Activated B cell treated with CpG ODN at 0.5 μM for 24 hours (primary cell): ENCODE measurements at regions not wholly inside any gene's neighbourhood (a gene's known extent, or its start where the extent isn't known, plus 50 kb on each side); places are given as distances from the start of the nearest gene placed in this dataset.

ENCODE experiments used
- ATAC-seq: fragments of 200-7000 bp; cut with Tn5 transposase; one replicate; pipeline ENCODE4 v1.10.0; 2021; ENCODE audit warnings: low read depth, mild to moderate bottlenecking, moderate library complexity
- CTCF ChIA-PET: fragments of 350-600 bp; sonication (Branson Sonifier 250); formaldehyde crosslinking; loops from one replicate; lab custom pipeline; 2021; ENCODE audit warnings: antibody characterized with exemption; lab: Charles Lee
- POLR2A ChIA-PET: fragments of 350-600 bp; sonication (Branson Sonifier 250); formaldehyde crosslinking; loops from one replicate; lab custom pipeline; 2021; ENCODE audit warnings: antibody characterized with exemption; lab: Charles Lee
- DNase-seq: peaks from one replicate; pipeline ENCODE4 v3.0.0; 2022
- H3K27ac Mint-ChIP-seq: one replicate; pipeline ENCODE4 v1.8.0; 2020; ENCODE audit warnings: mixed read lengths
- H3K27me3 Mint-ChIP-seq: one replicate; pipeline ENCODE4 v1.8.0; 2021; ENCODE audit warnings: mixed read lengths
- H3K36me3 Mint-ChIP-seq: one replicate; pipeline ENCODE4 v1.8.0; 2021; ENCODE audit warnings: low read depth, mixed read lengths
- H3K4me1 Mint-ChIP-seq: one replicate; pipeline ENCODE4 v1.8.0; 2021; ENCODE audit warnings: mixed read lengths
- H3K4me3 Mint-ChIP-seq: one replicate; pipeline ENCODE4 v1.8.0; 2020; ENCODE audit warnings: mild to moderate bottlenecking, mixed read lengths
- H3K9me3 Mint-ChIP-seq: one replicate; pipeline ENCODE4 v1.8.0; 2020; ENCODE audit warnings: mixed read lengths
- CTCF ChIP-seq: fragments of 200-600 bp; IDR thresholded peaks from one replicate; pipeline ENCODE4 v1.8.0; 2022; ENCODE audit warnings: antibody characterized with exemption, mild to moderate bottlenecking
- intact Hi-C: fragments of 100-400 bp; cut with micrococcal nuclease; formaldehyde crosslinking; loops from one replicate; pipeline ENCODE4 v1.15.1; 2024

DNA sequence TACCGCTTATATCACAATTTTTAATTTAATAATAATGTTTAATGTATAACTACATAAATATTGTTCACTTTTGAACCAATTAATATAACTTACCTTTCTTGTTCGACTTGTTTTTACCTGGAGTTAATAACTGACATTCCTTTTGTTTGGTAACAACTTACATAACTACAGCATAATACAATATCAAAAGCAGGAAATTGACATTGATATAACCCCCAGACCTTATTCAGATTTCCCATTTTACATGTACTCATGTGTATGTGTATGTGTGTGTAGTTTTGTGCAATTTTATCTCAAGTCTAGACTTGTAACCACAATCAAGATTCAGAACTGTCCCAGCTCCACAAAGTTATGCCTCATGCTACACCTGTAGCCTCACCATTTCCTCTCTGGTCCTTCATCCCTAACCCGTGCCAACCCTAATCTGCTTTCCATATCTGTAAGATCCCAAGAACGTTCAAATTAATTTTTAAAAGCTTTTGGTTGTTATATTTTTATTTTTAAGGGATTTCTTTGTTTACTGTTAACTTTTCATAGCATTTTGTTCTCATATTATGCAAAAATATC, 190.6 kb downstream of the MANEA start:
- CTCF ChIA-PET, result no interaction called here
- H3K36me3 Mint-ChIP-seq, result no peaks in the 10 kb centered on the region
- no peaks in the 10 kb centered on the region for H3K9me3 Mint-ChIP-seq
- no peak overlapping the region for H3K4me3 Mint-ChIP-seq
- intact Hi-C loops, result no loop called here
- TF ChIP-seq CTCF, result no peak
- H3K4me1 Mint-ChIP-seq, result no peaks in the 10 kb centered on the region
- DNase-seq (no peak), ATAC-seq (no peak)
- H3K27ac Mint-ChIP-seq, result no peak overlapping the region
- no peaks in the 10 kb centered on the region for H3K27me3 Mint-ChIP-seq
- POLR2A ChIA-PET, result no interaction called here

- ATAC-seq (no peak), DNase-seq (no peak)
- intact Hi-C loops, result no loop called here
- Mint-ChIP-seq H3K4me3 (no peak overlapping the region), H3K9me3 (no peaks in the 10 kb centered on the region), H3K27me3 (no peaks in the 10 kb centered on the region), H3K36me3 (no peaks in the 10 kb centered on the region), H3K27ac (no peak overlapping the region), H3K4me1 (no peaks in the 10 kb centered on the region)
- CTCF ChIA-PET, result no interaction called here
- POLR2A ChIA-PET, result no interaction called here
- TF ChIP-seq CTCF, result no peak
These were observed 191.2 kb downstream of the MANEA start for GRCh38 chr6:95768539-95768938.

DNA sequence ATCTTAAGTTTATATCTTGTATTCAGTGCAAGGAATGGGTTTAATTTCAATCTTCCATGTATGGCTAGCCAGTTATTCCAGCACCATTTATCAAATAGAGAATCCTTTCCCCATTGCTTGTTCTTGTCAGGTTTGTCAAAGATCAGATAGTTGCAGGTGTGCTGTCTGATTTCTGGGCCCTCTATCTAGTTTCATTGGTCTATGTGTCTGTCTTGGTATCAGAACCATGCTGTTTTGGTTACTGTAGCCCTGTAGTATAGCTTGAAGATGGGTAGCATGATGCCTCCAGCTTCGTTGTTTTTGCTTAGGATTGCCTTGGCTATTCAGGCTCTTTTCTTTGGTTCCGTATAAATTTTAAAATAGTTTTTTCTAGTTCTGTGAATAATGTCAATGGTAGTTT, 200.0 kb downstream of the MANEA start:
- no peak for TF ChIP-seq CTCF
- Mint-ChIP-seq H3K4me3 (no peak overlapping the region), H3K4me1 (no peaks in the 10 kb centered on the region), H3K36me3 (no peaks in the 10 kb centered on the region), H3K9me3 (peaks cover 3% of the 10 kb centered on the region), H3K27ac (no peak overlapping the region), H3K27me3 (no peaks in the 10 kb centered on the region)
- ATAC-seq (no peak), DNase-seq (no peak)
- ChIA-PET POLR2A (no interaction called here), CTCF (no interaction called here)
- intact Hi-C loops, result no loop called here

GRCh38 chr6:95780037-95780436, 202.7 kb downstream of the MANEA start:
- H3K36me3 Mint-ChIP-seq, result no peaks in the 10 kb centered on the region
- intact Hi-C loops, result no loop called here
- ChIA-PET CTCF (no interaction called here), POLR2A (no interaction called here)
- no peak overlapping the region for H3K27ac Mint-ChIP-seq
- H3K4me1 Mint-ChIP-seq, result no peaks in the 10 kb centered on the region
- DNase-seq (no peak), ATAC-seq (no peak)
- H3K9me3 Mint-ChIP-seq, result peaks cover 3% of the 10 kb centered on the region
- no peak for TF ChIP-seq CTCF
- H3K4me3 Mint-ChIP-seq, result no peak overlapping the region
- no peaks in the 10 kb centered on the region for H3K27me3 Mint-ChIP-seq

DNA sequence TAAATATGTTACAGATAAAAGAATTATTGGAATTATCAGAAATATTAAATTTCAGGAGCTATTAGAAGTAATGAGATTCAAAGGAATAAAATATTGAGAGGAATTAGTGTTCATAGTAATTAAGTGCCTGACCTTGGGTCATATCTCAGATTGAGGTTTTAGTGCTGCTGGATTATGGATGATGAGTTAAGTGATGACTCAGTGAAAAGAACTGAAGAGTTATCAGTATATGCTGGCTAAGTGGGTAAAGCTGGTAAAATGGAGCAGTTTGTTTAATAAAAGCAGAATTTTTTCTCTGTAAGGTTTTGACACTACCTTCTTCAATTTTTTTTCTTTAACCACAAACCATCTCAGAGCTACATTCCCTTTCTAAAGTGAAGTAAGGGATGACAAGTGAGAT, 206.7 kb downstream of the MANEA start:
- Mint-ChIP-seq H3K27ac (no peak overlapping the region), H3K4me3 (no peak overlapping the region), H3K4me1 (no peaks in the 10 kb centered on the region), H3K9me3 (no peaks in the 10 kb centered on the region), H3K36me3 (no peaks in the 10 kb centered on the region), H3K27me3 (no peaks in the 10 kb centered on the region)
- CTCF ChIA-PET, result no interaction called here
- intact Hi-C loops, result no loop called here
- no peak for TF ChIP-seq CTCF
- no peak for DNase-seq
- no peak for ATAC-seq
- POLR2A ChIA-PET, result no interaction called here
